Activated naive CD4-positive, alpha-beta T cell treated with anti-CD3 and anti-CD28 coated beads, Interleukin-2, amount 10 ng/mL, durations not matched to agents 7 days and 5 days (primary cell): ENCODE measurements at regions not wholly inside any gene's neighbourhood (a gene's known extent, or its start where the extent isn't known, plus 50 kb on each side); places are given as distances from the start of the nearest gene placed in this dataset.

ENCODE experiments used
- CTCF ChIA-PET: fragments of 350-600 bp; sonication (Branson Sonifier 250); formaldehyde crosslinking; loops from one replicate; lab custom pipeline; 2021; ENCODE audit warnings: antibody characterized with exemption; lab: Charles Lee
- DNase-seq: peaks from one replicate; pipeline ENCODE4 v3.0.0-alpha.2; 2020
- H3K27ac Mint-ChIP-seq: one replicate; pipeline ENCODE4 v1.8.0; 2021; ENCODE audit warnings: mild to moderate bottlenecking, moderate library complexity, mixed read lengths
- H3K27me3 Mint-ChIP-seq: one replicate; pipeline ENCODE4 v1.8.0; 2021; ENCODE audit warnings: mild to moderate bottlenecking, mixed read lengths
- H3K36me3 Mint-ChIP-seq: one replicate; pipeline ENCODE4 v1.8.0; 2021; ENCODE audit warnings: mixed read lengths
- H3K4me1 Mint-ChIP-seq: one replicate; pipeline ENCODE4 v1.8.0; 2021; ENCODE audit warnings: mixed read lengths
- H3K4me3 Mint-ChIP-seq: one replicate; pipeline ENCODE4 v1.8.0; 2021; ENCODE audit warnings: mild to moderate bottlenecking, moderate library complexity, mixed read lengths
- H3K9me3 Mint-ChIP-seq: one replicate; pipeline ENCODE4 v1.8.0; 2021; ENCODE audit warnings: mixed read lengths

GRCh38 chr3:27545061-27545460 is 60.9 kb upstream of the SLC4A7 start:
- H3K4me1 Mint-ChIP-seq = peaks cover 2% of the 10 kb centered on the region
- no peaks in the 10 kb centered on the region for H3K9me3 Mint-ChIP-seq
- no peak overlapping the region for H3K27ac Mint-ChIP-seq
- CTCF ChIA-PET = no interaction called here
- no peaks in the 10 kb centered on the region for H3K27me3 Mint-ChIP-seq
- no peak for DNase-seq
- no peak overlapping the region for H3K4me3 Mint-ChIP-seq
- no peaks in the 10 kb centered on the region for H3K36me3 Mint-ChIP-seq

GRCh38 chr3:27544372-27544865 is 60.2 kb upstream of the SLC4A7 start:
- CTCF ChIA-PET = no interaction called here
- no peak overlapping the region for H3K4me3 Mint-ChIP-seq
- no peaks in the 10 kb centered on the region for H3K9me3 Mint-ChIP-seq
- no peaks in the 10 kb centered on the region for H3K36me3 Mint-ChIP-seq
- no peaks in the 10 kb centered on the region for H3K27me3 Mint-ChIP-seq
- no peak for DNase-seq
- no peak overlapping the region for H3K27ac Mint-ChIP-seq
- H3K4me1 Mint-ChIP-seq = peaks cover 2% of the 10 kb centered on the region

GRCh38 chr3:27542476-27542875 is 58.3 kb upstream of the SLC4A7 start:
- no peak for DNase-seq
- H3K36me3 Mint-ChIP-seq = no peaks in the 10 kb centered on the region
- H3K27me3 Mint-ChIP-seq = no peaks in the 10 kb centered on the region
- no peak overlapping the region for H3K27ac Mint-ChIP-seq
- CTCF ChIA-PET = no interaction called here
- H3K4me1 Mint-ChIP-seq = peaks cover 2% of the 10 kb centered on the region
- no peak overlapping the region for H3K4me3 Mint-ChIP-seq
- H3K9me3 Mint-ChIP-seq = no peaks in the 10 kb centered on the region

- H3K4me3 Mint-ChIP-seq = no peak overlapping the region
- no peaks in the 10 kb centered on the region for H3K27me3 Mint-ChIP-seq
- H3K9me3 Mint-ChIP-seq = no peaks in the 10 kb centered on the region
- DNase-seq = no peak
- H3K36me3 Mint-ChIP-seq = no peaks in the 10 kb centered on the region
- CTCF ChIA-PET = no interaction called here
- H3K4me1 Mint-ChIP-seq = peaks cover 2% of the 10 kb centered on the region
- H3K27ac Mint-ChIP-seq = no peak overlapping the region
These were observed 56.0 kb upstream of the SLC4A7 start for GRCh38 chr3:27540231-27540630.

GRCh38 chr3:27536491-27536890 is 52.3 kb upstream of the SLC4A7 start:
- peaks cover 4% of the 10 kb centered on the region for H3K36me3 Mint-ChIP-seq
- no peak overlapping the region for H3K4me3 Mint-ChIP-seq
- no peaks in the 10 kb centered on the region for H3K9me3 Mint-ChIP-seq
- DNase-seq = no peak
- peaks cover 18% of the 10 kb centered on the region for H3K4me1 Mint-ChIP-seq
- H3K27me3 Mint-ChIP-seq = no peaks in the 10 kb centered on the region
- CTCF ChIA-PET = interaction anchor here (1.1 kb wide), 1 partner anchor 144 kb away, joined by 3 read pairs; no protein-coding TSS in a partner anchor
- no peak overlapping the region for H3K27ac Mint-ChIP-seq

- no peaks in the 10 kb centered on the region for H3K9me3 Mint-ChIP-seq
These were observed 51.7 kb upstream of the SLC4A7 start for GRCh38 chr3:27535809-27536392.

GRCh38 chr3:27533718-27534573 is 49.8 kb upstream of the SLC4A7 start:
- peak overlapping the region; percentile 85 for H3K27ac Mint-ChIP-seq
- peak; percentile 21 for DNase-seq
- no peaks in the 10 kb centered on the region for H3K27me3 Mint-ChIP-seq
- CTCF ChIA-PET = no interaction called here
- no peaks in the 10 kb centered on the region for H3K9me3 Mint-ChIP-seq
- H3K36me3 Mint-ChIP-seq = peaks cover 4% of the 10 kb centered on the region
- H3K4me3 Mint-ChIP-seq = no peak overlapping the region
- H3K4me1 Mint-ChIP-seq = peaks cover 18% of the 10 kb centered on the region

More at GRCh38 chr3:27535809-27536392, 51.7 kb upstream of the SLC4A7 start:
- no peak overlapping the region for H3K4me3 Mint-ChIP-seq
- CTCF ChIA-PET = interaction anchor here (1.1 kb wide), 1 partner anchor 145 kb away, joined by 3 read pairs; no protein-coding TSS in a partner anchor
- H3K27me3 Mint-ChIP-seq = no peaks in the 10 kb centered on the region
- H3K27ac Mint-ChIP-seq = no peak overlapping the region
- peaks cover 4% of the 10 kb centered on the region for H3K36me3 Mint-ChIP-seq
- peaks cover 18% of the 10 kb centered on the region for H3K4me1 Mint-ChIP-seq
- no peak for DNase-seq
